ENCODE measurements at regions not wholly inside any gene's neighbourhood (a gene's known extent, or its start where the extent isn't known, plus 50 kb on each side); places are given as distances from the start of the nearest gene placed in this dataset.

- TF ChIP-seq, protein P1, sequence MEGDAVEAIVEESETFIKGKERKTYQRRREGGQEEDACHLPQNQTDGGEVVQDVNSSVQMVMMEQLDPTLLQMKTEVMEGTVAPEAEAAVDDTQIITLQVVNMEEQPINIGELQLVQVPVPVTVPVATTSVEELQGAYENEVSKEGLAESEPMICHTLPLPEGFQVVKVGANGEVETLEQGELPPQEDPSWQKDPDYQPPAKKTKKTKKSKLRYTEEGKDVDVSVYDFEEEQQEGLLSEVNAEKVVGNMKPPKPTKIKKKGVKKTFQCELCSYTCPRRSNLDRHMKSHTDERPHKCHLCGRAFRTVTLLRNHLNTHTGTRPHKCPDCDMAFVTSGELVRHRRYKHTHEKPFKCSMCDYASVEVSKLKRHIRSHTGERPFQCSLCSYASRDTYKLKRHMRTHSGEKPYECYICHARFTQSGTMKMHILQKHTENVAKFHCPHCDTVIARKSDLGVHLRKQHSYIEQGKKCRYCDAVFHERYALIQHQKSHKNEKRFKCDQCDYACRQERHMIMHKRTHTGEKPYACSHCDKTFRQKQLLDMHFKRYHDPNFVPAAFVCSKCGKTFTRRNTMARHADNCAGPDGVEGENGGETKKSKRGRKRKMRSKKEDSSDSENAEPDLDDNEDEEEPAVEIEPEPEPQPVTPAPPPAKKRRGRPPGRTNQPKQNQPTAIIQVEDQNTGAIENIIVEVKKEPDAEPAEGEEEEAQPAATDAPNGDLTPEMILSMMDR (IDR thresholded peaks at IDR 0.05): no peak
- no peak for TF ChIP-seq POLR2A (IDR thresholded peaks at IDR 0.05)
- no peak for TF ChIP-seq EP300 (IDR thresholded peaks at IDR 0.05)
These were observed 129.8 kb downstream of the BAMBI start for GRCh38 chr10:28806951-28807759.
